ENCODE measurements at regions not wholly inside any gene's neighbourhood (a gene's known extent, or its start where the extent isn't known, plus 50 kb on each side); places are given as distances from the start of the nearest gene placed in this dataset.
"Not testable (repeated sequence)": the region's sequence is repeated elsewhere in the genome, so short reads cannot be mapped to it uniquely, and the experiment has no call there.

DNA sequence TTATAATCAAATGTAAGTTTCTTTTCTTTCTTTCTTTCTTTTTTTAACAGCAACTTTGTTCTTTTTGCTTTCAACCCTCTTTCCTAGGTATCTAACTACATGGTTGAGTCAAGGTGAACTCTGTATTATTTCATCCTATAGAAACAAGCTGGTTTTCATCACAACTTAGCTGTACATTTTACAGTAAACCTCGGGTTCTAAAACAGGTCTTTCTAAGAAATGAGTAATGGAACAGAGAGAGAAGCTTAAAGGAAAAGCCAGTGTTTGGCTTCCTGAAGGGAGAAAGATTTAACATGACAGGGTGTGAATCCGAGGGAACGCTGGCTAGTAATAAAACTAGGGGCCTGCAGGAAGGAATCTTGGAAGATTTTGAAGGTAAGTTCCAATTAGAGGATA, 143.4 kb upstream of the ITGB1 start:
- DNase-seq (ENCODE audit: low spot score), result no peak

DNA sequence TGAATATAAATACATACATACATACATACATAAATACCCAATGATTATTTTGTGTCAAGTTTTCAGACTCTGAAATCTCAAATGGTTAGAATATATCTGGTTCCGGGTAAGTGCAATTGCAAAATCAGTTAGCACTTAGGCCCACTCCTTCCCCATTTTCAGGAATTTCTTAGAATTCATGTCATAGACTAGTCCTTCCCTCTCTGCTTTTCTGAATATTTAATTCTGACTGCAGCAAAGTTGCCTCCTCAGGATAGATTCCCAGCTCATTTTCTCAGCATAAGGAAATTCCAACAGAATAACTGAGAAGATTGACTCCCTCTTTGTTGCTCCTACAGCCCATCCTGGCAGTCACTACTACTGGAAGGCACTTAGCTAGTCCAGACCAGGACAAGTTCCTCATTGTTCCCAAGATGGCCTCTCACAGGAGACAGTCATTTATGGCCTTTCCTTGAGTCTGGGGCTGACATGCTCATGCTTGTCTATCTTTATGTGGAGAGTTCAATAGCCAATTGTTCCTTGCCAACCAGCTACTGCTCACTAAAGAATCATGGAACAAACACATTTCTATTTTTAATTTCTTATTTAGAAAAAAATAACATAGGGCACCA, 142.9 kb upstream of the ITGB1 start:
- no peak for DNase-seq (ENCODE audit: low spot score)

DNA sequence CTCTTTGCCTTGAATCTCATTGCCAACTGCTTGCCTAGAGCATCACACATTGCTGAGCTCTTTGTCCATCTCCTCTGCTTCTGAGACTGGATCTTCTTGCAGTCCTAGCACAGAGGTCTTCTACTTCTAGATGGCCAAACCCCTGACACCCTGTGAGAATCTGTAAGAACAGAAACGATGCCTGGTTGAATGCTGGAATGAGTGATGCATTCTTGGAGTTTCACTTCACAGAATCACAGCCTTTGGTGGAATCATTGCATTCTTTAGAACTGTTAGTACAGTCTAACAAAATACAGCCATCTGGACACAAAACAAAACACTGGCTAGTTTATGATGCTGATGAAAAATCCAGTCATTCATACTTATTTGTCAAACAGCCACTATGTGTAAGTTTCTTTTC, 141.7 kb upstream of the ITGB1 start:
- DNase-seq (ENCODE audit: low spot score), result no peak

DNA sequence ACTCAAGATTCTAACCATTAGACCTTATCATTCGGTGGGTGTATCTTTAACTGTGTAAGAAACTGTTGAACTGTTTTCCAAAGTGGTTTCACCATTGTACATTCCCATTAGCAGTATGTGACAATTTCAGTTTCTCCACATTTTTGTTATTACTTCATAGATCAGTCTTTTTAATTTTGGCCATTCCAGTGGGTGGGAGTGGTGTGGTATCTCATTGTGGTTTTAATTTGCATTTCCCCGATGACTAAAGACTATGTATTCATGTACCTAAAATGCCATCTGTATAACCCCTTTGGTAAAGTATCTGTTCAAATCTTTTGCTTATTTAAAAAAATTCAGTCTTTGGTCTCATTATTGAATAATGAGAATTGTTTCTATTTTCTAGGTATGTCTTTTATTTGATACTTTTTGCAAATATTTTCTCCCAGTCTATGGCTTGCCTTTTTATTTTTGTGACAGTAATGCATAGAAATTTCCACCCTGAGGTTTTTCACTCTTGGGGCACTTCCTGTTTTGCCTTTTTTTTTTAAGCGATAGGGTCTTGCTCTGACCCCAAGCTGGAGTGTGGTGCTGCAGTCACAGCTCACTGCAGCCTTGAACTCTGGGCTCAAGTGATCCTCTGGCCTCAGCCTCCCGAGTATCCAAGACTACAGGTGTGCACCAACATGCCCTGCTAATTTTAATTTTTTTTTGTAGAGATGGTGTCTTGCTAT, 141.1 kb upstream of the ITGB1 start:
- DNase-seq (ENCODE audit: low spot score), result no peak

DNA sequence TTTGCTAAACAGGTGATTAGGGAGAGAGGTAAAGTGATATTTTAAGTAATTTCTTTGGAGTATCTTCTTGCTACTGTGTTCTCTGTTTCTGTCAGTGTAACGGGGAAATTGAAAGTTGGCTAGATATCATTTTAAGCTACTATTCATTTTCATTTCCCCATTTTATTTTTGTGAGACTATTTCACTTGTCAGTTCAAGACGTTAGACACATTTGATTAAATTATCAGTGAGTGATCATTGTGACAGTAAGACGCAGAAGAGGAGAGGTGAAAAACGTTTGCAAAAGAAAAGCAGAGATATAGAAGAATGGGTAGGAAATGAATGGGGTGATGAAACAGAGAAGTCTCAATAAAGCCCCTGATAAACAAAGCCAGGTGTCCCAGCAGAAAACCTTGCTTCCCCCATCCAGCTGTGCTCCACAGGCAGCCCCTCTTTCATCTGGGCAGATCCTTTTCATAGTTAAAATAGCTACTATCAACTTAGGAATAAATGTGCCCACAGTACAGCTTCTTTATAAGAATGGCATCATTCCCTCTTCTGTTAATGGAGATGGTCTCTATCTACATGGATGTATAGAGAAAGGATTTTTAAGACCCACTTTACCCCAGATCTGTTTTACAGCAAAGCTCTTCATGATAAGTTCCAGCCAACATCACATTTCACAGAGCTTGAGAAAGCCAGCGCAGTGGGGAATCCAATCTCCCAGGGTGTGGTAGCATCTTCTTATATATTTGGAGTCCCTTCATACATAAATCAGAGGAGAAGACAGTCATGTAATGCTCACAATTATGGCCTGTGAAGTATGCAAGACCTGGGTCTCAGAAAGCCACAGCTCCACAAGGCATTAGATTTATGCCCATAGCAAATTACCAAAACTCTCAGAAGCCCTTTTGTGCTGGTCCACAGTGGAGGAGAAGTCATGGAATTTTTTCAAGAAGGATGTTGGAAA, 138.1 kb upstream of the ITGB1 start:
- peak; percentile 11 for DNase-seq (ENCODE audit: low spot score)

DNA sequence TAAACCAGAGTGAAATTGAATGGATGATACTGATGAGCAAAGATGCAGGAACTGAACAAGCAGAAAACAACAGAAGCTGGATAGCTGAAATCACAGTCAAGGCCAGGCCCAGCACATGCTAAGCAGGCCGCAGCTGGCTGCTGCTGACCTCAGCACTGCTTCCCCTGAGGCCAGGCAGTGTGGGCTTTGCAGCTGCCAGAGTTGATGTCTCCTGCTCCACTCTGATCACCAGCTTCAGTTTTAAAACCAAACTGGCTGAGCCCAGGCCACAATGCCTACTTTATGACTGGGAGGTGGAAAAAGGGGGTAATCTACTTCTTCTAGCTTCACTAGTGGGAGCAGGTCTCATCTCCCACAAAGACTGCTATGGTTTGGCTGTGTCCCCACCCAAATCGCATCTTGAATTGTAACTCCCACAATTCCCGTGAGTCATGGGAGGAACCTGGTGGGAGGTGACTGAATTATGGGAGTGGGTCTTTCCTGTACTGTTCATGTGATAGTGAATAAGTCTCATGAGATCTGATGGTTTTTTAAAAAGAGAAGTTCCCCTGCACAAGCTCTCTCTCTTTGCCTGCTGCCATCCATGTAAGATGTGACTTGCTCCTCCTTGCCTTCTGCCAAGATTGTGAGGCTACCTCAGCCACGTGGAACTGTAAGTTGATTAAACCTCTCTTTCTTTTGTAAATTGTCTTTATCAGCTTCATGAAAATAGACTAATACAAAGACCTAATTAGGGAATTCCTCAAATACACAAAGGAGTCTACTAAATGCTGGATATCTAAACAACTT, 136.4 kb upstream of the ITGB1 start:
- DNase-seq (ENCODE audit: low spot score), result no peak

DNA sequence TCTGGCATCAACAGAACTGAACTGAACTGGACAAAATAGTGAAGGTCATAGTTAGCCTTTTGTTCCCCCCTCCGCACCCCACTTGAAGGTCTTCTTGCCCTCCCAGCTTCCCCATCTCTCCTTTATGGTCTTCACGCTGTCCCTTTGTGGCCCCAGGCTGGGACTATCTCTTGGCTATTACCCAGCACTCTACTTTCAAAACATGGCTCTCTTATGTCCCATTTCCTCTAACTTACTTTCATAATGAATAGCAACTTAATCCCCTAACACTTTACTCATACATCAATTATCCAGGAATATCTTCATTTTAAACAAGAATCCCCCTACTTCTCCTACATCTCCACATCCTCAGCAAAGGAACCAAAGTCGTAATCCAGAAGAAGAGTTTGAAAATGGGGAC, 135.3 kb upstream of the ITGB1 start:
- DNase-seq (ENCODE audit: low spot score), result peak; percentile 13

DNA sequence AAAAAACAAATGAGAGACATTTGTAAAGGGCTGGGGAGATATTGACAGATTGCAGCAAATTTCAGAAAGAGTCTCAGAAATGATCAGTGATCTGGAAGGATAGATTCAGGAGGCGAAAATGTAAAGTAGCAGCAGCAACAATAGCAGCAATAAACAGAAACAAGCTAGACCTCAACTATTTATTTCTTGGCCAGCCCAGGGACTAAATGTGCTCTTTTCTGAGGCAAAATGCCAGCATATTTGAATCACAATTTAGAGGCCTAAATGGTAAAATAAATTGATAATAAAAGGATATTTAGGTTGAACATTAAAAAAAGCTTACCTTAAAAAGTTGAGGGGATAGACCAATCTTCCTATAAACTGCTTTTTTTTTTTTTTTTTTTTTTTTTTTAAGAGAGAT, 134.6 kb upstream of the ITGB1 start:
- DNase-seq (ENCODE audit: low spot score), result no peak

DNA sequence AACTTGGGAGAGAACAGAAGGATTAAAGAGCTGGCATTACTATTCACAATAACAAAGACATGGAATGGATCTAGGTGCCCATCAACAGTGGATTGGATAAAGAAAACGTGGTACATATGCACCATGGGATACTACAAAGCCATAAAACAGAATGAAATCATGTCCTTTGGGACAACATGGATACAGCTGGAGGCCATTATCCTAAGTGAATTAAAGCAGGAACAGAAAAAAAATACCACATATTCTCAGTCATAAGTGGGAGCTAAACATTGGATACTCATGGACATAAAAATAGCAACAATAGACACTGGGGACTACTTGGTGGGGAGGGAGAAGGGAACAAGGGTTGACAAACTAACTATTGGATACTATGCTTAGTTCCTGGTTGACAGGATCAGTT, 133.2 kb upstream of the ITGB1 start:
- no peak for DNase-seq (ENCODE audit: low spot score)

DNA sequence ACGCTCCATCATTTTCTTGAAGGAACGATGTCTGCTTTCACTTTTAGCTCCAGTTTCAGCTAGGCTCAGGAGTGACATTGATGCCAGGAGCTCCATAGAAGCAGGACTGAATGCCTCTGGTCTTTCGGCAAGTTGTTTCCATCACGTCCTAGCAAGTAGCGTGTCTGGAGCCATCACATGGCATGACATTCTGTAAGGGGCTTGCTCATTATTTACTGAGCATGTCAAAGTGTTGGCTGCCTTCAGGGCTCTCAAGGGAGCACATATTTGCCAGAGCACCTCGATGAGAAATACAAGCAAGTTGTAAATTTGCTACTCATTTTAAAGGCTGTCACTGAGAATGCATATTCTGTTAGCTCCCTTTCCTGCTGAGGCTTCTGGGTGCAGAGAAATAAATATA, 131.0 kb upstream of the ITGB1 start:
- no peak for DNase-seq (ENCODE audit: low spot score)

DNA sequence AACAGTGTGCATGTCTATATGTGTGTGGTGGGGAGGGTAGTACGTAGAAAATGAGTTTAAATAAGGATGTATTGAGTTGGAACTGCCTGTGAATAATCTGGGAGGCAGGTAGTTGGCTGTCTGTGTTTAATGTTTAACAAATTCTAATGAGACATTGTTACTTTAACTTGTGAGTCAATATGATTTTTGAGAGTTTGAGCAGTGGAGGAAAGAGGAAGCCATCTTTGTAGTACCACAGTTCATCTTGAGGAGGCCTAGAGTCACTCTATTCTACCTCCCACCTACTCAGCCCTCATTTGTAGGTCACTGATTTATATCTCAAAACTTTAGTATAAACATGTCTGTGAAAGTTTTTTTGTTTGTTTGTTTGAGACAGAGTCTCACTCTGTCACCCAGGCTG, 129.9 kb upstream of the ITGB1 start:
- DNase-seq (ENCODE audit: low spot score), result no peak

DNA sequence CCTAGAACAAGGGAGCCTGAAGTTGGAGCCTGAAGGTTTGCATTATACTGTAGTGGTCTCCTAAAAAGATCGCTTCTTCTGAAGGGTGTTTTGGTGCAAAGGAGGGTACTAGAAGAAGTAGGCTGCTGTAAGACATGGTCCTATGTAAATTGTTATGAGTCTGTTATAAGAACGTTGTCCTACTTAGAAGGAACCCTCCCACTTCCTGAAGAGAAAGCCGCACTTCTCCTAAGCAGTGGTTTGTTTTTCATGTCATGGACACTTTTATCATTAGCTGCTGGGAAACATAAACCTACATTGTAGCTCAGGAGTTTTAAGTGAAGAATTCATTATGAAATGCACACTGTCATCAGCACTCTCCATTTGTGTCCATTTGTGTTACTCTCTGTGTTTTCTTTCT, 129.1 kb upstream of the ITGB1 start:
- no peak for DNase-seq (ENCODE audit: low spot score)

DNA sequence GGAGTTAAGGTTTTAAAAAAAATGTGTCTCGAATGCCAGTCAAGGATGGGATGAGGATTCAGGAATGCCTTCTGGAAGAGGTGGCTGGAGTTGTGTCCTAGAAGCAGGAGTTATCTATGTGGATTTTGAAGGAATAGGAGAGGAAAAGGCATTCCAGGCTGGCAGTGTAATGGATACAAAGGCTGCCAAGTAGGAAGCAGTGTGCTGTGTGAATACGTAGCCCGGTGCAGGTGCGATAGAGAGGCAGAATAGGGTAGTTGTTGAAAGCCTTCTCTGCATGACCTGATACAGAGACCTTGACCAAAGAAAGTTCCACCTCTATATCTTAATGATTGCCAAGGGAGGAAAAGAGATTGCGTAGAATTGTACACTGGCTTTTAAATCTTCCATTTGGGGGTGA, 128.1 kb upstream of the ITGB1 start:
- no peak for DNase-seq (ENCODE audit: low spot score)

DNA sequence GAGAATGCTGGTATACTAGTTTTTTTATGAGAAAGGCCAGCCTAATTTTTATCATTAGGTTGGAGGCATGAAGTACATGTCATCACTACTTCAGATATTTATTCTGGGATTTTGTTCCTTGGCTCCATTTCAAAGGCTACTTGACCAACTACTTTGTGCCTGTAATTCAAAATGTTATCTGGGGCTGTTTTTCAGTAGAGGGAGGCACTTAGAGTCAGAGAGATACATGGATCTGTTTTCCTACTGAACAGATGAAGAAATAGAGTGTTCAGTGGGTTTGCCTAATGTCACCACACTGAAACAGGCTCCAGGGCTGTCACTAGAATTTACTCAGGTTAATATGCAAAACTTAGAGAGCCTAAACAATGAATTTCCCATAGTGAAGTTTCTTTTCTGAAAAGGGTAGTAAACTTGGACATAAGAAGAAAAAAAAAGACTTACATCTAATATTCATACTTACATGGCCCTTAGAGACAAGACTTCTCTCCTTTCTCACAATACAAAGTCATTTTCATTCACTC, 127.3 kb upstream of the ITGB1 start:
- DNase-seq (ENCODE audit: low spot score), result no peak

DNA sequence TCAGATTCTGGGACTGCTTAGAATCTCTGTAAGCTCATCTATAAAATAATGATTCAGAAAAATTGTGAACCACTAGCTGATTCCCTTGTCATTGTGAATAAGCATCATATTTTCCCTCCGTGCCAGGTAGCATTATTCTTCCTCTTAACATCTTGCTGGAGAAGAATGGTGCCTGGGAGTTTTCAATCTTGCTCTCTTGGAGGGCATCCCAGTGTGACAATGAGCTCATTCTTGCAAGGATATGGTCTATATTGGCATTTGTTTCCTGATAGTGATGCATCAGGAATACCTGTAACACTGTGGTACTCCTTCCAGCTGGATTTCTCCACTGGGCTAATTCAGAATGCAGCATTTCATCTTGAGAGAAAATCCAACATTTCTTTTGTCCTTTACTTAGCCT, 126.4 kb upstream of the ITGB1 start:
- DNase-seq (ENCODE audit: low spot score), result no peak

DNA sequence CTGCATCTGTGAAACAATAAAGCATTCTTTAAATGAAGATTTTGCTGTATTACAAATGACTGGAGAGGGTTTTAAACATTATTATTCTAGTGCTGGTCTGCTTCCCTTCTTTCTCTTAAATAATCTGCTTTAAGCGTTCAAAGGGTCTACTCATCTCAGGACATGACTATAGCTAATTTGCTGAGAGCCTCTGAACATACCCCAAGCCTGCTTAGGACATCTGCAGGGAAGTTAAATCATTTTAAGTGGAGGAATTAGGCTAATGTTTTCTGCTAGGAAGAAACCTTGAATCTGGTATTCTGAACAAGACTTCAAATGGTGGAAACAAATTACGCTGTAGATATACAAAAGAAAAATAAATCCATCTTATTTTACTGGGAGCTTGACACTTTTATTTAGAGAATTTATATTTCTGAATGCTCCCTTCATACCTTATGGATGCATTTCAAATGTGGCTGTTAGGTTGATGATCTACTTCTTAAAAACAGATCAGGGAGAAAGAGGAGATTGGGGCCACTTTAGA, 124.4 kb upstream of the ITGB1 start:
- no peak for DNase-seq (ENCODE audit: low spot score)

DNA sequence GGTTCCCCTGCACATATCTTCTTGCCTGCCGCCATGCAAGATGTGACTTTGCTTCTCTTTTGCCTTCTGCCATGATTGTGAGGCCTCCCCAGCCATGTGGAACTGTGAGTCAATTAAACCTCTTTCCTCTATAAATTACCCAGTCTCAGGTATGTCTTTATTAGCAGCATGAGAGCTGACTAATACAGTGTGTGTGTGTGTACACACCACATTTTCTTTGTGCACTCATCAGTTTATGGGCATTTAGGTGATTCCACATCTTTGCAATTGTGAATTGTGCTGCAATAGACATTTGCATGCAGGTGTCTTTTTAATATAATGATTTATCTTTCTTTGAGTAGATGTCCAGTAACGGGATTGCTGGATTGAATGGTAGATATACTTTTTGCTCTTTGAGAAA, 122.4 kb upstream of the ITGB1 start:
- DNase-seq (ENCODE audit: low spot score), result not testable (repeated sequence)

DNA sequence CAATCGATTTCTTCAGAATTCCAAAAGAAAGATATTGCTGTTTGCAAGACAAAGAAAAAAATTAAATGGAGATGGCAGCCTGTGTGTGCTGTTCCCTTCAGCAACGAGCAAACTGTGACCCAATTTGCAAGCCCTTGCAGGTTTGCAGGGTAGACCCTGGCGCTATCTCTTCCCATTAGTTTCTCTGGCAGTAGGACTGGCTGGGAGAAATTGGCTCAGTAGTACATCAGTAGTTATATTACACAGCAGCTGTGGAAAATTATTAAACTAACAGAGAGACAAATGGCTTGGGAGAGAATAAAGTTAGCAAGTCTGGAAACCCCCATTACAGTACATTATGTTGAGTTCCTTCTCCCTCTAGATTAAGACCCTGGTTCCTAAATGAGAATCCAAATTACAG, 116.4 kb upstream of the ITGB1 start:
- no peak for DNase-seq (ENCODE audit: low spot score)

DNA sequence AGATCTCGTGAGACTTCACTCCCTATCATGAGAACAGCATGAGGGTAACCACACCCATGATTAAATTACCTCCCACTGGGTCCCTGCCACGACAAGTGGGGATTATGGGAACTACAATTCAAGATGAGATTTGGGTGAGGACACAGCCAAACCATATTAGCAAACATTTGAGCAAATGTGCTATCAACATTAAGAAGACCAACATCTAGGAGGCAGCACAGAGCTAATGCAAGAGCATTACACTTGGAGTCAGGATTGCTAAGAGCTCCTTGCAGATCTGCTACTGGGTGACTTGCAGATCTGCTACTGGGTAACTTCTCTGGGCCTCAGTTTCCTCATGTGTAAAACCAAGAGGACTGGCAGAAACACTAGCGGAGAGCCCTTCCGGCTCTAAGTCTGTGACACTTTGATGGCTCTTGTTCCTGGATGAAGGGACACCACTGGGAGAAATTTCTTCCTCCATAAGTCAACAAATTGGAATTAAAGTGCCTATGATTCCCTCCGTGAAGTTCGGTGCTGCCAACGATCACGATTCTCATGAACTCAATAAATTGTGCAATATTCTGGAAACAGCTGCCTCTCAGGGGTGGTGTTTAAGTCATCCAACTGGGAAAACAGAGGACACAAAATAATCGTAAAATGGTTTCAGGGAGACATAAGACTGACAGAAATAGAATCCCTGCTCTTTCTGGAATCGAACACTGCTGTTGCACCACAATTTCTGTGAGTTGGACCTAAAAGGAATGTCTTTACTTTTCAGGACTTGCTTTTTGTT, 115.8 kb upstream of the ITGB1 start:
- no peak for DNase-seq (ENCODE audit: low spot score)

DNA sequence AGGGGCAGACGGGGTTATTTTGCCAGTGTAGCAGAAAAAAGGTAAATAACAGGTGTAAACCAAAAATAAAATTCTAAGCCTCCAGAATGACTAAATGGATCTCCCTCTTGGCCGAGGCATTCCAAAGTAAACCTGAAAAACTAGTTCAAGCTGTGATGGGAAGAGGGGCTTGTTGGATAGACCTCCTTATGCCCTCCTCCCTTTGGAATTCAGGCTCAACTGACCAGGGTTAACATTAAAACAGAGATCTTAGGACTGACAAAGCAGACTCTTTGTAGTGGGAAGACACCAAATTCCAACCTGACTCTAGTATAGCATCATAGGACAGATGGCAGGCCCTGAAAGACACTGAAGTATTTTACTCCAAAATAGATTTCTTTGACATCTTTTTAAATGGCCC, 113.8 kb upstream of the ITGB1 start:
- no peak for DNase-seq (ENCODE audit: low spot score)

DNA sequence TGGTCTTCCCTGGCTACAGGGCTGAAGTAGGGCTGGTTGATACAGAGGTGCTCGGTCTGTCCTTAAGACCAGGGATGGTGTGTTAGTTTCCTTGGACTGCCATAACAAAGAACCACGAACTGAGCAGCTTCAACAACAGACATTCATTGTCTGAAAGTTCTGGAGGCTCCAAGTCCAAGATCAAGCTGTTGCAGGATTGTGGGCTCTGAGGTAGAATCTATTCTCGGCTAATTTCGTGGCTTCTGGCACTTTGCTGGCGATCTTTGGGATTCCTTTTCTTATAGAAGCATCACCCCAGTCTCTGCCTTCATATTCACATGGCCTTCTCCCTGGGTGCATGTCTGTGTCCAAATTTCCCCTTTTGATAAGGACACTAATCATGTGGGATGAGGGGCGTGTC, 112.1 kb upstream of the ITGB1 start:
- no peak for DNase-seq (ENCODE audit: low spot score)

Measured in globus pallidus (tissue), 1 donor.